NT2/D1 (cell line): ENCODE measurements at regions not wholly inside any gene's neighbourhood (a gene's known extent, or its start where the extent isn't known, plus 50 kb on each side); places are given as distances from the start of the nearest gene placed in this dataset.

Source experiments
- SUZ12 ChIP-seq: IDR thresholded peaks from 2 replicates; pipeline ENCODE4 v1.6.1; 2011; ENCODE audit not compliant: insufficient read length, insufficient read depth; ENCODE audit errors: extremely low read depth
- YY1 ChIP-seq: IDR thresholded peaks from 2 replicates; pipeline ENCODE4 v1.6.1; 2011; ENCODE audit not compliant: insufficient read length, insufficient read depth
- ZNF274 ChIP-seq: IDR thresholded peaks from 2 replicates; pipeline ENCODE4 v1.6.1; 2011; ENCODE audit warnings: mild to moderate bottlenecking, low read depth, low read length

GRCh38 chr9:115492869-115493268 is 374.9 kb upstream of the TNC start:
- TF ChIP-seq YY1 (no peak), ZNF274 (no peak), SUZ12 (no peak)
